Mucosa of descending colon (tissue), 3 donors: ENCODE measurements at regions not wholly inside any gene's neighbourhood (a gene's known extent, or its start where the extent isn't known, plus 50 kb on each side); places are given as distances from the start of the nearest gene placed in this dataset.

Experiments used
- ATAC-seq: fragments of 200-7000 bp; cut with Tn5 transposase; one replicate; pipeline ENCODE4 v1.9.1; 2020; ENCODE audit warnings: mild to moderate bottlenecking, moderate library complexity
- DNase-seq, 3 donors: peaks; one replicate each; pipeline ENCODE4 v3.0.0-alpha.2; 2020
- H3K36me3 ChIP-seq: fragments of 200-600 bp; one replicate; pipeline ENCODE4 v1.8.0; 2021; ENCODE audit warnings: low read depth, mild to moderate bottlenecking
- H3K4me1 ChIP-seq: fragments of 200-600 bp; one replicate; pipeline ENCODE4 v1.8.0; 2021; ENCODE audit warnings: low read depth, mild to moderate bottlenecking
- H3K4me3 ChIP-seq: fragments of 200-600 bp; one replicate; pipeline ENCODE4 v1.8.0; 2021; ENCODE audit warnings: mild to moderate bottlenecking
- H3K9me3 ChIP-seq: fragments of 200-600 bp; one replicate; pipeline ENCODE4 v1.8.0; 2021; ENCODE audit warnings: mild to moderate bottlenecking
- CTCF ChIP-seq: fragments of 200-600 bp; IDR thresholded peaks from one replicate; pipeline ENCODE4 v1.8.0; 2022; ENCODE audit warnings: antibody characterized with exemption, mild to moderate bottlenecking
- intact Hi-C, 2 donors: fragments of 100-400 bp; cut with DNase I in 1 of 2; cut with micrococcal nuclease in 1 of 2; formaldehyde crosslinking; loops; one replicate each; pipeline versions ENCODE4 v1.11.0 to v1.11.1; 2022; cut with DNase I, micrococcal nuclease
- donor health status: DM: no; HTN: no; CAD: no; lungs with moderate emphysema.
- donor health status: DM: no; HTN: no; CAD: no.
- donor health status: DM: no; HTN: yes; CAD: no.

GRCh38 chr15:91523596-91523995 is 329.9 kb upstream of the SLCO3A1 start:
- no peak for ATAC-seq
- TF ChIP-seq CTCF: no peak
- Histone ChIP-seq H3K4me3 (no peak overlapping the region), H3K9me3 (no peaks in the 10 kb centered on the region), H3K4me1 (no peaks in the 10 kb centered on the region), H3K36me3 (no peaks in the 10 kb centered on the region)
- intact Hi-C loops: no loop called here
- DNase-seq: no peak

GRCh38 chr15:91524534-91524933 is 329.0 kb upstream of the SLCO3A1 start:
- no peak for ATAC-seq
- Histone ChIP-seq H3K4me1 (no peaks in the 10 kb centered on the region), H3K4me3 (no peak overlapping the region), H3K9me3 (no peaks in the 10 kb centered on the region), H3K36me3 (no peaks in the 10 kb centered on the region)
- intact Hi-C loops: no loop called here
- DNase-seq: no peak
- TF ChIP-seq CTCF: no peak

- Histone ChIP-seq H3K4me3 (no peak overlapping the region), H3K9me3 (no peaks in the 10 kb centered on the region), H3K4me1 (no peaks in the 10 kb centered on the region), H3K36me3 (no peaks in the 10 kb centered on the region)
- ATAC-seq (no peak), DNase-seq (no peak)
- intact Hi-C loops: no loop called here
- no peak for TF ChIP-seq CTCF
These were observed 327.8 kb upstream of the SLCO3A1 start for GRCh38 chr15:91525751-91526150.

- Histone ChIP-seq H3K36me3 (no peaks in the 10 kb centered on the region), H3K4me1 (no peaks in the 10 kb centered on the region), H3K9me3 (no peaks in the 10 kb centered on the region), H3K4me3 (no peak overlapping the region)
- no peak for ATAC-seq
- TF ChIP-seq CTCF: no peak
- intact Hi-C loops: no loop called here
- no peak for DNase-seq
These were observed 327.1 kb upstream of the SLCO3A1 start for GRCh38 chr15:91526424-91526823.

GRCh38 chr15:91528801-91529200 is 324.7 kb upstream of the SLCO3A1 start:
- H3K4me3 ChIP-seq: no peak overlapping the region
- H3K9me3 ChIP-seq: no peaks in the 10 kb centered on the region
- intact Hi-C loops: no loop called here
- DNase-seq: no peak
- no peaks in the 10 kb centered on the region for H3K4me1 ChIP-seq
- no peak for TF ChIP-seq CTCF
- no peaks in the 10 kb centered on the region for H3K36me3 ChIP-seq
- no peak for ATAC-seq

GRCh38 chr15:91529534-91529933 is 324.0 kb upstream of the SLCO3A1 start:
- no peak for TF ChIP-seq CTCF
- DNase-seq (no peak), ATAC-seq (peak; percentile 31)
- H3K4me1 ChIP-seq: no peaks in the 10 kb centered on the region
- intact Hi-C loops: no loop called here
- H3K36me3 ChIP-seq: no peaks in the 10 kb centered on the region
- no peaks in the 10 kb centered on the region for H3K9me3 ChIP-seq
- H3K4me3 ChIP-seq: no peak overlapping the region
